Liver (tissue), 8 donors: ENCODE measurements at regions not wholly inside any gene's neighbourhood (a gene's known extent, or its start where the extent isn't known, plus 50 kb on each side); places are given as distances from the start of the nearest gene placed in this dataset.
"Not testable (repeated sequence)": the region's sequence is repeated elsewhere in the genome, so short reads cannot be mapped to it uniquely, and the experiment has no call there.

ENCODE experiments used
- DNase-seq: peaks from one replicate; pipeline ENCODE4 v3.0.0-alpha.2; 2017; ENCODE audit warnings: low spot score
- H3K27ac ChIP-seq, 2 donors: one replicate each; pipeline ENCODE4 v1.7.0; 2013; ENCODE audit warnings: inconsistent platforms in 2 of 2, low read length in 2 of 2, control low read depth in 1 of 2, low read depth in 1 of 2, mild to moderate bottlenecking in 1 of 2
- H3K27me3 ChIP-seq, 4 donors: one replicate each; pipeline versions ENCODE4 v1.6.1 to v1.7.0; 2013; ENCODE audit warnings: low read length in 3 of 4, inconsistent platforms in 1 of 4, mild to moderate bottlenecking in 1 of 4, moderate library complexity in 1 of 4; ENCODE audit not compliant: control insufficient read depth in 4 of 4, insufficient read depth in 4 of 4
- H3K36me3 ChIP-seq, 4 donors: one replicate each; pipeline versions ENCODE4 v1.6.1 to v1.7.0; 2013; ENCODE audit warnings: low read length in 3 of 4, mild to moderate bottlenecking in 3 of 4, low read depth in 1 of 4, moderate library complexity in 1 of 4; ENCODE audit not compliant: control insufficient read depth in 4 of 4, insufficient read depth in 3 of 4
- H3K4me1 ChIP-seq, 4 donors: one replicate each; pipeline versions ENCODE4 v1.6.1 to v1.7.0; 2013; ENCODE audit warnings: low read length in 3 of 4, mild to moderate bottlenecking in 3 of 4, moderate library complexity in 1 of 4; ENCODE audit not compliant: control insufficient read depth in 4 of 4, insufficient read depth in 4 of 4
- H3K4me3 ChIP-seq, 3 donors: one replicate each; pipeline versions ENCODE4 v1.6.1 to v1.7.0; 2013; ENCODE audit warnings: low read length in 3 of 3, control low read depth in 1 of 3, low read depth in 1 of 3, mild to moderate bottlenecking in 1 of 3
- H3K9ac ChIP-seq, 2 donors: one replicate each; pipeline ENCODE4 v1.7.0; 2013; ENCODE audit warnings: low read length in 2 of 2, mild to moderate bottlenecking in 2 of 2, moderate library complexity in 2 of 2, control low read depth in 1 of 2, low read depth in 1 of 2
- H3K9me3 ChIP-seq, 4 donors: one replicate each; pipeline versions ENCODE4 v1.6.1 to v1.7.0; 2013; ENCODE audit warnings: low read length in 3 of 4; ENCODE audit not compliant: control insufficient read depth in 4 of 4
- CTCF ChIP-seq: fragments of 150-350 bp; IDR thresholded peaks from 2 replicates; pipeline ENCODE4 v1.5.1; 2017; ENCODE audit warnings: improper control_type of control experiment, low read depth, low read length; ENCODE audit not compliant: missing input control
- EGR1 ChIP-seq, 2 donors: IDR thresholded peaks; 2 replicates each; pipeline ENCODE4 v1.6.1; 2016 to 2018; ENCODE audit warnings: antibody characterized with exemption in 2 of 2, low read depth in 2 of 2
- FOXA1 ChIP-seq: IDR thresholded peaks from 2 replicates; pipeline ENCODE4 v1.6.1; 2016; ENCODE audit warnings: antibody characterized with exemption
- FOXA2 ChIP-seq: IDR thresholded peaks from 2 replicates; pipeline ENCODE4 v1.6.1; 2016; ENCODE audit warnings: antibody characterized with exemption
- GABPA ChIP-seq, 2 donors: IDR thresholded peaks in 1 of 2; conservative IDR thresholded peaks in 1 of 2; 2 replicates each; pipeline ENCODE4 v1.6.1; 2016; ENCODE audit warnings: antibody characterized with exemption in 2 of 2, mild to moderate bottlenecking in 1 of 2, moderate library complexity in 1 of 2
- HNF4A ChIP-seq, 2 donors: conservative IDR thresholded peaks; 2 replicates each; pipeline ENCODE4 v1.6.1; 2016; ENCODE audit warnings: antibody characterized with exemption in 2 of 2, mild to moderate bottlenecking in 2 of 2
- HNF4G ChIP-seq: IDR thresholded peaks from 2 replicates; pipeline ENCODE4 v1.6.1; 2016; ENCODE audit warnings: antibody characterized with exemption
- JUND ChIP-seq, 2 donors: IDR thresholded peaks; 2 replicates each; pipeline ENCODE4 v1.6.1; 2016; ENCODE audit warnings: antibody characterized with exemption in 2 of 2
- MAX ChIP-seq: IDR thresholded peaks from 2 replicates; pipeline ENCODE4 v1.6.1; 2016; ENCODE audit warnings: antibody characterized with exemption
- NR2F2 ChIP-seq: IDR thresholded peaks from 2 replicates; pipeline ENCODE4 v1.6.1; 2016; ENCODE audit warnings: antibody characterized with exemption
- RAD21 ChIP-seq, 2 donors: IDR thresholded peaks; 2 replicates each; pipeline ENCODE4 v1.6.1; 2016; ENCODE audit warnings: antibody characterized with exemption in 2 of 2, mild to moderate bottlenecking in 2 of 2
- RXRA ChIP-seq, 2 donors: IDR thresholded peaks; 2 replicates each; pipeline ENCODE4 v1.6.1; 2017 to 2018; ENCODE audit warnings: antibody characterized with exemption in 2 of 2, mild to moderate bottlenecking in 1 of 2
- SP1 ChIP-seq: IDR thresholded peaks from 2 replicates; pipeline ENCODE4 v1.6.1; 2018; ENCODE audit warnings: antibody characterized with exemption, mild to moderate bottlenecking
- TAF1 ChIP-seq: conservative IDR thresholded peaks from 2 replicates; pipeline ENCODE4 v1.6.1; 2016; ENCODE audit warnings: antibody characterized with exemption, mild to moderate bottlenecking
- YY1 ChIP-seq: IDR thresholded peaks from 2 replicates; pipeline ENCODE4 v1.6.1; 2016; ENCODE audit warnings: antibody characterized with exemption, mild to moderate bottlenecking
- ZBTB33 ChIP-seq: IDR thresholded peaks from 2 replicates; pipeline ENCODE4 v1.6.1; 2016; ENCODE audit warnings: antibody characterized with exemption
- WGBS: extraction: QIAGEN DNeasy Blood & Tissue Kit; methylation state at CpG from one replicate; pipeline ENCODE4 v1.1.7; 2013; 5-methylcytosine and 5-hydroxymethylcytosine counted together
- TF ChIP-seq, protein P1 (sequence below): IDR thresholded peaks from 2 replicates; pipeline ENCODE4 v1.6.1; 2016; ENCODE audit warnings: antibody characterized with exemption
- donor health status: healthy.
- donor health status: healthy.
- donor health status: healthy.
- donor health status: healthy.
- donor health status: healthy.

DNA sequence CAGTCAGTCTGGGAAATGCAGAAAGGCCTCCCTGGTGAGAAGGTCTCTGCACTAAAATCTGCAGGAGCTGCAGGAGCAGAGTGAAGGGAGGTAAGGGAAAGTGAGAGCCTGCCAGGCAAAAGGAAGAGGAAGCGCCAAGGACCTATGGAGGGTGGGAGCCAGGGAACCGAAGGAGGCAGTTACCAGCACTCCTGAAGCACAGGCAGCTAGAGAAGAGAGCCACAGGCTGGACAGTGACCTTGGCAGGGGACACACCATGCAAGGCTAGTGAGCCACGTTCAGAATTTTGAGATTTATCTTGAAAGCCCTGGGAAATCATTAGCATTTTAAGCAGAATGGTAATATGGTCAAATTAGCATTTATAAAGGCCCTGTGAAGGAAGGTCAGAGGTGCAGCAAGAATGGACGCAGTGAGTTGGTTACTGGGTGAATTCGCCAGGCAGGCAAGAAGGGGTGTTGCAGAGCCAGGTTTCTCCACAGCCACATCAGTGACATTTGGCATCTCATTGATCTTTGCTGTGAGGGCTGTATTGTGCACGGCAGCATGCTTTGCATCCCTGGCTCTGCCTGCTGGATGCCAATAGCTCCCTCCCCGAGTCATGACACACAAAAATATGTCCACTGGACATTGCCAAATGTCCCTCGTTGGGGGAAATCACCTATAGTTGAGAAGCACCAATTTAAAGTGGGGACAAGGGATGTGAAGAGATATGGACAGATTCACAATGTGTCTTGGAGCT lies 54.7 kb upstream of the LANCL2 start:
- DNase-seq, result no peak
- Histone ChIP-seq H3K36me3 (no peaks in the 10 kb centered on the region), H3K4me3 (no peak overlapping the region), H3K27ac (no peak overlapping the region), H3K27me3 (no peaks in the 10 kb centered on the region), H3K9me3 (no peaks in the 10 kb centered on the region), H3K4me1 (no peaks in the 10 kb centered on the region), H3K9ac (no peak overlapping the region)
- WGBS, result 76% methylated on average over 8 of the region's 8 CpGs
- TF ChIP-seq YY1 (no peak), GABPA (IDR thresholded peaks at IDR 0.05 in 1 of 2, conservative IDR thresholded peaks at IDR 0.05 in 1 of 2) (no peak), SP1 (no peak), RXRA (IDR thresholded peaks at IDR 0.05) (no peak), TAF1 (no peak), JUND (IDR thresholded peaks at IDR 0.05) (no peak), NR2F2 (no peak), CTCF (no peak), HNF4G (no peak), FOXA2 (no peak), HNF4A (conservative IDR thresholded peaks at IDR 0.05) (no peak), FOXA1 (no peak), ZBTB33 (no peak), RAD21 (IDR thresholded peaks at IDR 0.05) (no peak), EGR1 (IDR thresholded peaks at IDR 0.05; ENCODE audit: low read depth in 2 of 2) (no peak), MAX (no peak)
- TF ChIP-seq, protein P1, sequence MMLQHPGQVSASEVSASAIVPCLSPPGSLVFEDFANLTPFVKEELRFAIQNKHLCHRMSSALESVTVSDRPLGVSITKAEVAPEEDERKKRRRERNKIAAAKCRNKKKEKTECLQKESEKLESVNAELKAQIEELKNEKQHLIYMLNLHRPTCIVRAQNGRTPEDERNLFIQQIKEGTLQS, result no peak

DNA sequence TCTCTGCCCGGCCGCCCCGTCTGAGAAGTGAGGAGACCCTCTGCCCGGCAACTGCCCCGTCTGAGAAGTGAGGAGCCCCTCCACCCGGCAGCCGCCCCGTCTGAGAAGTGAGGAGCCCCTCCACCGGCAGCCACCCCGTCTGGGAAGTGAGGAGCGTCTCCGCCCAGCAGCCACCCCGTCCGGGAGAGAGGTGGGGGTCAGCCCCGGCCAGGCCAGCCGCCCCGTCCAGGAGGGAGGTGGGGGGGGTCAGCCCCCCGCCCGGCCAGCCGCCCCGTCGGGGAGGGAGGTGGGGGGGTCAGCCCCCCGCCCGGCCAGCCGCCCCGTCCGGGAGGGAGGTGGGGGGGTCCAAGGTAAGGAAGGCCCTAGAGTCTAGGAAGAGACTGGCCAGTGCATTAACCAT lies 53.2 kb upstream of the LANCL2 start:
- not testable (repeated sequence) for H3K4me1 ChIP-seq, H3K9me3 ChIP-seq, H3K27me3 ChIP-seq, H3K4me3 ChIP-seq, H3K9ac ChIP-seq, H3K36me3 ChIP-seq, H3K27ac ChIP-seq, DNase-seq
- 93% methylated on average over 20 of the region's 27 CpGs for WGBS

DNA sequence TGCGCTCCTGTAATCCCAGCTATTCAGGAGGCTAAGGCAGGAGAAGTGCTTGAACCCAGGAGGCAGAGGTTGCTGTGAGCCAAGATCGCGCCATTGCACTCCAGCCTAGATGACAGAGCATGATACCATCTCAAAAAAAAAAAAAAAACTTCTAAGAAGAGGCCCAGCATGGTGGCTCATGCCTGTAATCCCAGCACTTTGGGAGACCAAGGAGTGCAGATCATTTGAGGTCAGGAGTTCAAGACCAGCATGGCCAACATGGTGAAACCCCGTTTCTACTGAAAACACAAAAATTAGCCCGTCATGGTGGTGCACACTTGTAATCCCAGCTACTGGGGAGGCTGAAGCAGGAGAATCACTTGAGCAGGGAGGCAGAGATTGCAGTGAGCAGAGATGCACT lies 51.5 kb upstream of the LANCL2 start:
- not testable (repeated sequence) for H3K9ac ChIP-seq, H3K4me3 ChIP-seq, H3K27ac ChIP-seq, H3K9me3 ChIP-seq, DNase-seq, H3K27me3 ChIP-seq, H3K4me1 ChIP-seq, H3K36me3 ChIP-seq
- WGBS, result 83% methylated on average over 5 of the region's 5 CpGs
